Right atrium auricular region (tissue), 2 donors: ENCODE measurements at regions not wholly inside any gene's neighbourhood (a gene's known extent, or its start where the extent isn't known, plus 50 kb on each side); places are given as distances from the start of the nearest gene placed in this dataset.
"Not testable (repeated sequence)": the region's sequence is repeated elsewhere in the genome, so short reads cannot be mapped to it uniquely, and the experiment has no call there.

Experiments used
- DNase-seq: peaks from one replicate; pipeline ENCODE4 v3.0.0-alpha.2; 2019; ENCODE audit warnings: low spot score
- H3K27ac ChIP-seq, 2 donors: fragments of 200-600 bp; sonication (generic); 1 replicate in 1 of 2; 2 replicates in 1 of 2; pipeline ENCODE4 v1.5.1; 2016 to 2019
- H3K27me3 ChIP-seq, 2 donors: fragments of 200-600 bp; sonication (generic); one replicate each; pipeline versions ENCODE4 v1.5.1 to v1.6.0; 2017 to 2019
- H3K36me3 ChIP-seq: fragments of 200-600 bp; sonication (generic); one replicate; pipeline ENCODE4 v1.5.1; 2016
- H3K4me1 ChIP-seq, 2 donors: fragments of 200-600 bp; sonication (generic); one replicate each; pipeline versions ENCODE4 v1.5.1 to v1.6.0; 2017 to 2019
- H3K4me3 ChIP-seq, 2 donors: fragments of 200-600 bp; sonication (generic); 1 replicate in 1 of 2; 2 replicates in 1 of 2; pipeline ENCODE4 v1.5.1; 2017 to 2019; ENCODE audit warnings: mild to moderate bottlenecking in 1 of 2, moderate library complexity in 1 of 2
- H3K9me3 ChIP-seq, 2 donors: fragments of 200-600 bp; sonication (generic); one replicate each; pipeline ENCODE4 v1.5.1; 2019
- TF ChIP-seq, protein P1 (sequence below), 2 donors: fragments of 200-600 bp; sonication (generic); IDR thresholded peaks; one replicate each; pipeline ENCODE4 v1.5.1; 2019; ENCODE audit warnings: antibody characterized with exemption in 2 of 2

DNA sequence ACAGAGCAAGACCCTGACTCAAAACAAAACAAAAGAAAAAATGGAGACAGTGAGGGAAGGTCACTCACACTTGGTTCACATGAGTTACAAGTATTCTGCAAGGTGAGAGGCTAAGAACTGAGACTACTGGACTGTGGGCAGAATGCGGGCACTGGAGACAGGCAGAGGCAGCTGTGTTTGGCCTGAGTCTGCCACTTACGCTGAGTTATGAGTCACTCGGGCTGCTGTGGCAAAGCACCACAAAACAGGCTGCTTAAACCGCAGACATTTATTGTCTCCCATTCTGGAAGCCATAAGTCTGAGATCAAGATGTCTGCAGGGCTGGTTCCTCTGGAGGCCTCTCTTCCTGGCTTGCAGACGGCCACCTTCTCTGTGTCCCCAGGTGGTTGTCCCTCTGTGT, 122.8 kb downstream of the SHANK2 start:
- Histone ChIP-seq H3K27ac (no peak overlapping the region), H3K36me3 (no peaks in the 10 kb centered on the region), H3K4me1 (no peaks in the 10 kb centered on the region), H3K9me3 (no peaks in the 10 kb centered on the region), H3K4me3 (no peak overlapping the region), H3K27me3 (no peaks in the 10 kb centered on the region)
- TF ChIP-seq, protein P1, sequence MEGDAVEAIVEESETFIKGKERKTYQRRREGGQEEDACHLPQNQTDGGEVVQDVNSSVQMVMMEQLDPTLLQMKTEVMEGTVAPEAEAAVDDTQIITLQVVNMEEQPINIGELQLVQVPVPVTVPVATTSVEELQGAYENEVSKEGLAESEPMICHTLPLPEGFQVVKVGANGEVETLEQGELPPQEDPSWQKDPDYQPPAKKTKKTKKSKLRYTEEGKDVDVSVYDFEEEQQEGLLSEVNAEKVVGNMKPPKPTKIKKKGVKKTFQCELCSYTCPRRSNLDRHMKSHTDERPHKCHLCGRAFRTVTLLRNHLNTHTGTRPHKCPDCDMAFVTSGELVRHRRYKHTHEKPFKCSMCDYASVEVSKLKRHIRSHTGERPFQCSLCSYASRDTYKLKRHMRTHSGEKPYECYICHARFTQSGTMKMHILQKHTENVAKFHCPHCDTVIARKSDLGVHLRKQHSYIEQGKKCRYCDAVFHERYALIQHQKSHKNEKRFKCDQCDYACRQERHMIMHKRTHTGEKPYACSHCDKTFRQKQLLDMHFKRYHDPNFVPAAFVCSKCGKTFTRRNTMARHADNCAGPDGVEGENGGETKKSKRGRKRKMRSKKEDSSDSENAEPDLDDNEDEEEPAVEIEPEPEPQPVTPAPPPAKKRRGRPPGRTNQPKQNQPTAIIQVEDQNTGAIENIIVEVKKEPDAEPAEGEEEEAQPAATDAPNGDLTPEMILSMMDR (IDR thresholded peaks at IDR 0.05), result no peak
- DNase-seq, result no peak

GRCh38 chr11:71127806-71128205, 124.6 kb downstream of the SHANK2 start:
- Histone ChIP-seq H3K27ac (no peak overlapping the region), H3K27me3 (no peaks in the 10 kb centered on the region), H3K9me3 (no peaks in the 10 kb centered on the region), H3K4me3 (no peak overlapping the region), H3K36me3 (no peaks in the 10 kb centered on the region), H3K4me1 (no peaks in the 10 kb centered on the region)
- TF ChIP-seq, protein P1 (IDR thresholded peaks at IDR 0.05), result no peak
- DNase-seq, result no peak

DNA sequence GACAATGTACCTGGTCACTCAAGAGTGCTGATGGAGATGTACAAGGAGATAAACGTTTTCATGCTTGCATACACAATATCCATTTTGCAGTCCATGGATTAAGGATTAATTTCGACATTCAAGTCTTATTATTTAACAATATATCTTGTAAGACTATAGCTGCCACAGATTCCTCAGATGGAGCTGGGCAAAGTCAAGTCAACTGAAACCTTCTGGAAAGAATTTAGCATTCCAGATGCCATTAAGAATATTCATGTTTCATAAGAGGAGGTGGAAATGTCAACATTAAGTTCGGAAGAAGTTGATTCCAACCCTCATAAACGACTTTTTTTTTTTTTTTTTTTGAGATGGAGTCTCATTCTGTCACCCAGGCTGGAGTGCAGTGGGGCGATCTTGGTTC, 126.0 kb downstream of the SHANK2 start:
- H3K27me3 ChIP-seq, H3K4me3 ChIP-seq, H3K4me1 ChIP-seq, H3K9me3 ChIP-seq, H3K36me3 ChIP-seq, DNase-seq, H3K27ac ChIP-seq: not testable (repeated sequence)

- TF ChIP-seq, protein P1 (IDR thresholded peaks at IDR 0.05), result no peak
- Histone ChIP-seq H3K27me3 (no peaks in the 10 kb centered on the region), H3K9me3 (no peaks in the 10 kb centered on the region), H3K4me3 (no peak overlapping the region), H3K27ac (no peak overlapping the region), H3K4me1 (no peaks in the 10 kb centered on the region), H3K36me3 (no peaks in the 10 kb centered on the region)
- no peak for DNase-seq
Observed at GRCh38 chr11:71125150-71125549, 127.2 kb downstream of the SHANK2 start.

- Histone ChIP-seq H3K9me3 (no peaks in the 10 kb centered on the region), H3K27me3 (no peaks in the 10 kb centered on the region), H3K4me3 (no peak overlapping the region), H3K36me3 (no peaks in the 10 kb centered on the region), H3K27ac (no peak overlapping the region), H3K4me1 (no peaks in the 10 kb centered on the region)
- no peak for DNase-seq
- TF ChIP-seq, protein P1 (IDR thresholded peaks at IDR 0.05), result no peak
Observed at GRCh38 chr11:71124127-71124526, 128.2 kb downstream of the SHANK2 start.

DNA sequence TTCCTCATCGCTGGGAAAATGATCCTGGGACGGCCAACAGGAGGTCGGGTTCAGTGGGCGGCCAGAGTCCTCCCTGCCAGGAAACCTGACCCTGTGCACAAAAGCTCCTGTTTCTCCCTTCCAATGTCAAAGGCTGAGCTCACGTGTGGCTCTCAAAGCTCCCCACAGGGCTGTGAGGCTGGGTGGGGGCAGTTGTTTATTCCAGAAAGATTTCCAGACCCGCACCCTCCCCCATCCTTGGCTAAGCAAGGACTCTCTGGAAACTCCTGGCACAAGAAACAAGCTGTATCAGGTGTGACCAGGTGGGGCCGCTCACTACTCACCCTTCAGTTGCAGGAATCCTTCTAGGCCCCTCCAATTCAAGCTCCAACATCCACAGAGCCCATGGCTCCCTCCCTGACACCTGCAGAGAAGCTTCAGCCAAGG, 131.9 kb downstream of the SHANK2 start:
- H3K4me1 ChIP-seq, result no peaks in the 10 kb centered on the region
- H3K9me3 ChIP-seq, result no peaks in the 10 kb centered on the region
- H3K36me3 ChIP-seq, result no peaks in the 10 kb centered on the region
- DNase-seq, result no peak
- TF ChIP-seq, protein P1 (IDR thresholded peaks at IDR 0.05), result no peak
- no peak overlapping the region for H3K27ac ChIP-seq
- H3K27me3 ChIP-seq, result no peaks in the 10 kb centered on the region
- no peak overlapping the region for H3K4me3 ChIP-seq
